CD4-positive, alpha-beta T cell (primary cell): ENCODE measurements at regions not wholly inside any gene's neighbourhood (a gene's known extent, or its start where the extent isn't known, plus 50 kb on each side); places are given as distances from the start of the nearest gene placed in this dataset.

Source experiments
- ATAC-seq: fragments of 200-7000 bp; cut with Tn5 transposase; one replicate; pipeline ENCODE4 v1.10.0; 2022; ENCODE audit warnings: mild to moderate bottlenecking; ENCODE audit not compliant: poor library complexity
- CTCF ChIA-PET: fragments of 350-600 bp; sonication (Branson Sonifier 250); formaldehyde crosslinking; loops from one replicate; lab custom pipeline; 2021; ENCODE audit warnings: antibody characterized with exemption, inconsistent platforms; lab: Charles Lee
- POLR2A ChIA-PET: fragments of 350-600 bp; sonication (Branson Sonifier 250); formaldehyde crosslinking; loops from one replicate; lab custom pipeline; 2021; ENCODE audit warnings: antibody characterized with exemption, inconsistent platforms; lab: Charles Lee
- DNase-seq, 14 experiments: peaks; one replicate each; pipeline ENCODE4 v3.0.0-alpha.2; 2013 to 2020; ENCODE audit warnings: mixed read lengths in 2 of 14
- H3K27ac ChIP-seq, 2 donors: one replicate each; pipeline versions ENCODE4 v1.5.1 to v1.7.0; 2013; ENCODE audit warnings: low read length in 2 of 2, low read depth in 1 of 2, mild to moderate bottlenecking in 1 of 2
- H3K27me3 ChIP-seq, 2 experiments: 1 replicate in 1 of 2; 2 replicates in 1 of 2; pipeline versions ENCODE4 v1.6.1 to v1.7.0; 2013; ENCODE audit warnings: low read length in 2 of 2, control low read depth in 1 of 2, mild to moderate bottlenecking in 1 of 2, moderate library complexity in 1 of 2; ENCODE audit not compliant: insufficient read depth in 2 of 2, control insufficient read depth in 1 of 2
- H3K36me3 ChIP-seq: one replicate; pipeline ENCODE4 v1.6.1; 2013; ENCODE audit warnings: low read length, control low read depth; ENCODE audit not compliant: insufficient read depth
- H3K4me1 ChIP-seq: one replicate; pipeline ENCODE4 v1.6.1; 2013; ENCODE audit warnings: low read length, control low read depth; ENCODE audit not compliant: insufficient read depth
- H3K4me3 ChIP-seq: one replicate; pipeline ENCODE4 v1.5.1; 2013; ENCODE audit warnings: mild to moderate bottlenecking, low read length, moderate library complexity
- H3K9me3 ChIP-seq, 2 experiments: 1 replicate in 1 of 2; 2 replicates in 1 of 2; pipeline versions ENCODE4 v1.6.1 to v1.7.0; 2013; ENCODE audit warnings: low read length in 2 of 2, mild to moderate bottlenecking in 2 of 2, control low read depth in 1 of 2, moderate library complexity in 1 of 2; ENCODE audit not compliant: control insufficient read depth in 1 of 2, insufficient read depth in 1 of 2
- H3K27ac Mint-ChIP-seq: one replicate; pipeline ENCODE4 v1.8.0; 2020; ENCODE audit warnings: mixed read lengths
- H3K27me3 Mint-ChIP-seq: one replicate; pipeline ENCODE4 v1.8.0; 2021; ENCODE audit warnings: mixed read lengths
- H3K36me3 Mint-ChIP-seq: one replicate; pipeline ENCODE4 v1.8.0; 2021; ENCODE audit warnings: low read depth, mixed read lengths
- H3K4me1 Mint-ChIP-seq: one replicate; pipeline ENCODE4 v1.8.0; 2021; ENCODE audit warnings: low read depth, mixed read lengths
- H3K4me3 Mint-ChIP-seq: one replicate; pipeline ENCODE4 v1.8.0; 2020; ENCODE audit warnings: mild to moderate bottlenecking, mixed read lengths
- H3K9me3 Mint-ChIP-seq: one replicate; pipeline ENCODE4 v1.8.0; 2020; ENCODE audit warnings: mixed read lengths
- CTCF ChIP-seq: fragments of 200-600 bp; IDR thresholded peaks from one replicate; pipeline ENCODE4 v1.8.0; 2022; ENCODE audit warnings: antibody characterized with exemption, mild to moderate bottlenecking
- intact Hi-C, 2 experiments: fragments of 100-400 bp; cut with DNase I in 1 of 2; cut with micrococcal nuclease in 1 of 2; formaldehyde crosslinking; loops; one replicate each; pipeline versions ENCODE4 v1.15.1 to v1.9.0; 2023 to 2025; cut with DNase I, micrococcal nuclease

GRCh38 chr2:120866071-120866470 lies 130.4 kb downstream of the GLI2 start:
- H3K4me3 Mint-ChIP-seq = no peak overlapping the region
- intact Hi-C loops = no loop called here
- no peak for TF ChIP-seq CTCF

GRCh38 chr2:120866483-120867140 lies 130.9 kb downstream of the GLI2 start:
- no peak for TF ChIP-seq CTCF
- Histone ChIP-seq H3K4me3 (no peak overlapping the region), H3K9me3 (peaks cover 0 to 22% of the 10 kb centered on the region in 2 experiments), H3K27me3 (peaks cover 16 to 22% of the 10 kb centered on the region in 2 experiments), H3K27ac (no peak overlapping the region), H3K36me3 (no peaks in the 10 kb centered on the region), H3K4me1 (no peaks in the 10 kb centered on the region)
- ChIA-PET POLR2A (no interaction called here), CTCF (no interaction called here)
- Mint-ChIP-seq H3K27ac (no peak overlapping the region), H3K36me3 (no peaks in the 10 kb centered on the region), H3K4me1 (no peaks in the 10 kb centered on the region), H3K9me3 (no peaks in the 10 kb centered on the region), H3K4me3 (no peak overlapping the region), H3K27me3 (peaks cover 36% of the 10 kb centered on the region)
- no peak for ATAC-seq
- intact Hi-C loops = no loop called here
- DNase-seq = no peak

More at GRCh38 chr2:120866071-120866470, 130.4 kb downstream of the GLI2 start:
- ATAC-seq (no peak), DNase-seq (no peak)
- H3K27me3 Mint-ChIP-seq = peaks cover 33% of the 10 kb centered on the region
- Histone ChIP-seq H3K27me3 (peaks cover 16 to 22% of the 10 kb centered on the region in 2 experiments), H3K9me3 (peaks cover 0 to 22% of the 10 kb centered on the region in 2 experiments), H3K4me3 (no peak overlapping the region), H3K36me3 (no peaks in the 10 kb centered on the region), H3K4me1 (no peaks in the 10 kb centered on the region), H3K27ac (no peak overlapping the region)
- CTCF ChIA-PET = no interaction called here
- POLR2A ChIA-PET = no interaction called here
- H3K27ac Mint-ChIP-seq = no peak overlapping the region
- H3K4me1 Mint-ChIP-seq = no peaks in the 10 kb centered on the region
- no peaks in the 10 kb centered on the region for H3K9me3 Mint-ChIP-seq
- no peaks in the 10 kb centered on the region for H3K36me3 Mint-ChIP-seq

- peaks cover 0 to 22% of the 10 kb centered on the region in 2 experiments for H3K9me3 ChIP-seq
- no peak for DNase-seq
- intact Hi-C loops = no loop called here
- no peak for ATAC-seq
- Mint-ChIP-seq H3K36me3 (no peaks in the 10 kb centered on the region), H3K9me3 (no peaks in the 10 kb centered on the region), H3K27ac (no peak overlapping the region), H3K4me3 (no peak overlapping the region), H3K27me3 (peaks cover 42% of the 10 kb centered on the region), H3K4me1 (no peaks in the 10 kb centered on the region)
- ChIA-PET POLR2A (no interaction called here), CTCF (no interaction called here)
- no peaks in the 10 kb centered on the region for H3K36me3 ChIP-seq
- no peak for TF ChIP-seq CTCF
- peaks cover 16 to 22% of the 10 kb centered on the region in 2 experiments for H3K27me3 ChIP-seq
- no peaks in the 10 kb centered on the region for H3K4me1 ChIP-seq
- no peak overlapping the region for H3K27ac ChIP-seq
- H3K4me3 ChIP-seq = no peak overlapping the region
Observed at GRCh38 chr2:120867290-120868241, 131.9 kb downstream of the GLI2 start.
